CD4-positive, alpha-beta T cell treated with Interleukin-6 for 4 hours (primary cell): ENCODE measurements at regions not wholly inside any gene's neighbourhood (a gene's known extent, or its start where the extent isn't known, plus 50 kb on each side); places are given as distances from the start of the nearest gene placed in this dataset.
A peak's percentile ranks its signal among the peaks of the same experiment; 100 is the strongest.

Source experiments
- DNase-seq: peaks from one replicate; pipeline ENCODE4 v3.0.0-alpha.2; 2020; ENCODE audit warnings: mixed read lengths

DNA sequence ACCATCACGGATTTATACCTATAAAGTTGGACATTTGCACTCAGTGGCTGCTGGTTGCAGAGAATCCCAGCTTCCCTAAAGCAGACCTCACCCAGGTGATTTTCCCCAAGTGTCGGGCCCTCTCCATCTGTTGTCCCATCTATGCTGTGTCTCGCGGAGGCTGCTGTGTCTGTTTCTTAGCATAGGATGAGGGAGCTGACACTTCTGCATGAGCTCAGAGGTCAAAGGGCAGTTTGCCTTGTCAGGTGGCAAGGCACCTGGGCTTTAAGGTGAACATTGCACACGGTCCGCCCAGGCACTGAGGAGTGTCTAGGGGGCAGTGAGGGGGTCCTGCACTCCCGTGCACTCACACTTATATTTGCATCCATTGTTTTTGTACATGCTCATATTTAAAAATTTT is 151.6 kb downstream of the ZIC5 start:
- DNase-seq, result no peak

- no peak for DNase-seq
Observed at GRCh38 chr13:99816321-99816720, 155.2 kb downstream of the ZIC5 start.

GRCh38 chr13:99813336-99814095 is 158.1 kb downstream of the ZIC5 start:
- no peak for DNase-seq

GRCh38 chr13:99812625-99813024 is 158.9 kb downstream of the ZIC5 start:
- no peak for DNase-seq

DNA sequence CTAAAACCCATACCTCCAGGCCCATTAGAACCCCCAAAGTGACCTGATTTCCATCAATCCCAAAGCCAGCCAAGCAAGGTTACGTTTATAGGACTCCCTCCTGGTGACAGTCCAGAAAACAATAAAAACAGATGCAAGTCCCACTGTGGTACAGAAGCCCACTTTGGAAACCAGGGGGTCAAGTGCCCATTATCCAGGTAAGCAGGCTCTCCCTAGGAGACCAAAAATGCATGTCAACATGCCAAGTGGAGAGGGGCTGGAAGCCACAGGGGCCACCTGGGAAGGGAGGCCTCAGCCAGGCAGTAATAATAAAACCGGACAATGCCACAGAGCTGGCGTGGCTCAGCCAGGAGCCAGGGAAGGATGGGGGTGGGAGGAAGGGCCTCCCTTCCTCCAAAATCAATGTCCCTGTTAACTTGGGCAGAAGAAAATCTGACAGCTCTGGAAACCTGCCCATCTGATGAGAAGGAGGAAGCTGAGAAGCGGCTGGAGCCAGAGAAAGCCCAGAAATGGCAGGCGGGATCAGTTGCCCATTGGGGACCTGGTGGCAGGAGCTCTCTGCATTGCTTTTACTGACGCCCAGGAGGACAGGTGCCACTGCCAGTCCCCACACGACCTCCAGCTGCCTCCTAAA is 160.4 kb downstream of the ZIC5 start:
- no peak for DNase-seq

DNA sequence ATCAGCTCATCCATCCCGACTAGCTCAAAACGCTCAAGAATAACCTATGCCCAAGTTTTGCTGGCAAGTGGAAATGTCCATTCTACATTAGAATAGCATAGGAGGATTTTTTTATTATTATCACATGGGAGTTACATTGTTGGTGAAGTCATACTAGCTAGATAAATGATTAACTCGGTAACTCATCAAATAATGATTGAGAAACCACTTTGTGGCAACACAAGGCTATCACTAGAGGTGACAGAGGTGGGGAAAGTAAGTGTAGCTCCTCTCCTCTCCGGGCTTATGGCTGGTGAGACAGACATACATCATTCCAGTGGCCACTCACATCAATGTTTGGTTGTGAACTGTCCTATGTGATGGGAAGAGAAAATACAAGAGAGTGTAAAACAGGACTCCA is 161.6 kb downstream of the ZIC5 start:
- no peak for DNase-seq

- no peak for DNase-seq
Observed at GRCh38 chr13:99809496-99809895, 162.1 kb downstream of the ZIC5 start.

DNA sequence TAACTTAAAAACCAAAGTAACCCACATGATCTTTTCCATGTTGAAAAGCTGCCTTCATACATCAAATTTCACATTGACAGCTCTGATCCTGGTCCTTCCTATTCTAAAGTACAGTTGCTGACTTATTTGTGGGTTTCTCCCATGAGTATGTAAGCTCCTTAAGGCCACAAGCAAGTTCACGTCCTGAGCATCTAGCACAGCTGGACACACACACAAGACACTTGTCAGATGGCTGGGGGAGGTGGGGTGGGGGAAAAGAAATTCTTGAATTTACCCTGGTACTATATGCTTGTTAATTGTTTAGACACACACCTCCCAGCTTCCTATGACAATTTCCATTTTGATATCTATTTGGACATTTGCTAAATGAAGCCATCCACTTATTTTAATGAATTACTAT is 162.8 kb downstream of the ZIC5 start:
- DNase-seq, result no peak

DNA sequence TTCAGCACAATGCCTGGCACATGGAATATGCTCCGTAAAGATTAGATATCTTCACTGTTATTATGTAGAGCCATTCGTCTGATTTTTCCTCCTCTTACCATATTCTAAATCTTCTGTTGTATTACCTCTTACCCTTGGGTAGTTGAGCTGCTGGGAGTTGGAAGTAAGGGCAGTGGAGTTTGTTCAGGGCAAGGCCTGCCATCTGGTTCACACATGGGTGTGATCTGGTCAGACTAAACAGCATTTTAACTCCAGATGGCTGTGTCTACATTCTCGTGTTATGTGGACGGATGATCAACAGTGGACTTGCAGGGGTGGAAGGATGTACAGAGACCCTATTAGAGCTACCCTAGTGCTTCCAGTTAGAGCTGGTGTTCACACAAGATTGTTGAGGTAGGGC is 164.9 kb downstream of the ZIC5 start:
- DNase-seq, result no peak

GRCh38 chr13:99805361-99805760 is 166.2 kb downstream of the ZIC5 start:
- no peak for DNase-seq

- no peak for DNase-seq
Observed at GRCh38 chr13:99803141-99803540, 168.4 kb downstream of the ZIC5 start.

DNA sequence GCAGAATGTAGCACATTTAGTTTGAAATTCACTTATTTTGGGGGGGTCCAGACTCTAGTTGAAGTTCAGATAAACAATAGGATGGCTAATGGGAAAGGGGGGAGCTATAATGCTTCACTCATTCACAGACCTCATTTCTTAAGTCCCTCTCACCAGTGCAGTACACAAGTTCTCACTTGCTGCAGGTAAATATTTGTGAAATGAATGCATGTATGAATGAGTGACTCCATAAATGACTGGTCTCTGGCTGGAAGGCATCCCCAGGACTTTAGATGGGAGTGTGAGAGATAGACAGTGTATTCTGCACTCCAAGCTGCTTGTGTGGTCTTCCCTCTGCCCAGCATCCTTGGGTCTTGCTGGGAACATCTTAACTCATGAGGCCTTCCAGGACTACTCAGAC is 169.2 kb downstream of the ZIC5 start:
- no peak for DNase-seq

GRCh38 chr13:99800951-99801350 is 170.6 kb downstream of the ZIC5 start:
- no peak for DNase-seq

DNA sequence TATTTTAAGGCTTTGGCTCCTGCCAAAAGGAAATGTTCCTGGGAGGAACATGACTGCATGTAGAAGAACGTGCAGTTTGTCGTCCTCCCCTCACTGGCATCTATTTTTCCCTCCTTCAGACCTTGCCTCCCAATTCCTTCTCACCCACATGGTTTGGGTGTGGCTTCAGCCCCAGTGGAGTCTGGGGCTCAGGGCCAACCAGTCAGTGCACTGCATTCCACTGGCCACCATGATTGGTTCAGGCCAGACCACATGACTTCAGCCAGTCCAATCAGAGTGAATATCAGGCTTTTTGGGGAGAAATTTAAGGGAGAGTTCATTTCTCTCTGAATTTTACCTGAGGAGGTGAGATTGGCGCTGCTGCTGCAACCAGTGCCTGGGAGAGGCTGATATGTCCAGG is 171.6 kb downstream of the ZIC5 start:
- DNase-seq, result no peak

DNA sequence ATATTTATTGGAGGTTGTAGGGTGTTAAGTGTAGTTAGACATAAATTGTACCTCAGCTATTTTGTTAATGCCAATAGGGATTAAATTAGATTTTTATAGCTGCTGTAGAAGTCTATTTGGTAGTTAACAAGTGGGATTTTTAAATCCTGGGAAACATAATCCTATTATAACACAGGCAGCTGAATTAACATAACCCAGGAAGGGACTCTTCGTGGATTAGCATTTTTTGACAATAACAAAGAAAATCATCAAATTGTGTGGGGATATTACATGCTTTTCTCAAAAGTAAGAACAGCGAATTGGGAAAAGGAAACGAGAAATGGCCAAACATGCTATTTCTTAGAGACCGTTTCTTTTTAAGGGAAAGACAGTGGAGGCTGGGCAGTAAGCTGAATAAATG is 172.8 kb downstream of the ZIC5 start:
- no peak for DNase-seq

DNA sequence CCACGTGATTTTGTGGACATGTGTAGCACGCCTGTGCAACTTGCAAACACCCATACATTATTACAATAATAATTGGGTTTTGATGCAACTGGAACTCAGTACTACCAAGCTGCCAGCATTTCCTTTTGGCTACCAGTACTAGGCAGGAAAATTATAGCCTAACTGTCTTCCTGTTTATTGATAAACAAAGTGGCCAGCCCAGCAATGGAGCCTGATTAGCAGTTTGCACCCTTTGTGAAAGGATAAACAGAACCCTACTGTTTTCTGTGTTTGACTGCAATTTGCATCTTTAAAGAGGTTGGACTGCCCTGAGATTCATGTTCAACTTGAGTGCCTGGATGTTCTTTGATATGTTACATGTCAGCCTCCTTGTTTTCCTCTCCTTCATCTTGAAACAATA is 173.9 kb downstream of the ZIC5 start:
- no peak for DNase-seq

GRCh38 chr13:99796175-99796819 is 175.3 kb downstream of the ZIC5 start:
- DNase-seq, result peak; percentile 6

GRCh38 chr13:99792079-99792921 is 179.3 kb downstream of the ZIC5 start:
- no peak for DNase-seq

DNA sequence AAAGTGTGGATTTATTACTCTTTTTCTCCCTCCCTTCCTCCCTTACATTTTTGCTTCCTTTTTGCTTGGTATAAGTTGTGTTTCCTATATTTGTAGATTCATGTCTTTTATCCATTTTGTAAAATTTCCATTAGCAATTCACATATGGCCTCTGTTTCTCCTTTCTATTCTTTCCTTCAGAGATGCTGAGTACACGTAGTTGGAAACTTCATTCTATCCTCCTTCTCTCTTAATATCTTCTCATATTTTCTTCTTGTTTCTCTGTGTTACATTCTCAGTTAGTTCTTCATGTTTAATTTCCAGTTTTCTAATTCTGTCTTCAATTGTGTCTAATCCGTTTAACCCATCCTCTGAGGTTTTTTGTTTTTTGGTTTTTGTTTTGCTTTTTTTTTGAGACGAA is 188.9 kb downstream of the ZIC5 start:
- no peak for DNase-seq

DNA sequence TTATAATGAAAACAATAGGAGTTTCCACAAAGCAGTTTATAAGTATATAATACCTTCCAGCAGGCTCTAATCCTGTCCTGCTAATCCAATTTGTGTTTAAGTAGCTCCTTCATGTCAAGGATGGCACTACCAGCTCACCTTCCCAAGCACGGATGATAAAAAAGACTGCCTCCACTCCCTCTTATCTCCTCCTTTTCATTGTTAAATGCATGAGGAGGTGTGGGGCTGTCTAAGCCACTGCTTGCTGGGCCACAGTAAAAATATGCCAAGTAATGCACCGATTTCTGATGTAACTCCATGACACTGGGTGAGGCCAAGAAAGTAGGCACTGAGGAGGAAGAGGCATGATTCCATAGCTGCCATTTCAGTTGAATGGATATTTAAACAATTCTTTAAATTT is 193.1 kb downstream of the ZIC5 start:
- no peak for DNase-seq

DNA sequence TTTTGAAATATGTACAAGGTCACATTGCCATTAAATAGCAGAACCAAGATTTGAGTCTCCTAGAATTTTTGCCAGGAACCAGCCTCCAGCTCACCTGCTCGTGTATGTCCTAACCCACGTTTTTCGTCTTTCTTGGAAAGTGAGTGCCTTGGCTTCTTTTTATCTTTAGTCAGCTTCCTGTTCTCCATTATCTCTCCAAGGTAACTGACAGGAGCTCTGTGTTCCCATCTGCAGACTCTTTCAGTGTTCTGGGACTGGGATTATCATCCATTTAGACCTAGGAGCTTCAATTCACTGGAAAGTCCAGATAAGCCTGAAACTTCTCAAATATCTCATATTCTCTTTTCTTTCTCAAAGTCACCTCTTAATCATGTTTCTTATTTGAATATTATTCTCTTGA is 193.7 kb downstream of the ZIC5 start:
- no peak for DNase-seq

GRCh38 chr13:99774644-99775043 is 196.9 kb downstream of the ZIC5 start:
- no peak for DNase-seq

DNA sequence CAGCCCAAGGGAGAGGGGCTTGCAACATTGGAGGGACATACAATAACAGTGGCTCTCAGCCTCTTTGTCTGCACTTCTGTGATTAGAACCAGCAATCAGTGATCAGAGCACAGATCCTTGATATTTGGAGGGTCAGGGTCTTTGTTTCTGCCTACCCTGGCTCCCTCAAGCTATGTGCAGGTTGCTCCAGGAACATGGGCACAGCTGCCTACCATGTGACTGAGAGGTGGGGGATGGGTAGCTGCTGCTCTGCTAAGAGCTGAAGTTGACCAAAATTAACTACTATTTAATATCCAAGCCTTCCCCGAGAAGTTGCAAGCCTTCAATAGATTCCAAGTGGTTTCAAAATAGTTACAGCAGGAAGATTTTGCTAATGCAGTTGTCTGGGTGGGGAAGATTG is 202.6 kb downstream of the ZIC5 start:
- DNase-seq, result no peak
